Esophagus muscularis mucosa (tissue), 4 donors: ENCODE measurements at regions not wholly inside any gene's neighbourhood (a gene's known extent, or its start where the extent isn't known, plus 50 kb on each side); places are given as distances from the start of the nearest gene placed in this dataset.

Experiments used
- DNase-seq: peaks from one replicate; pipeline ENCODE4 v3.0.0-alpha.2; 2017; ENCODE audit errors: extremely low spot score
- H3K27ac ChIP-seq, 4 donors: fragments of 200-600 bp; sonication (generic); replicated peaks in 1 of 4; 1 replicate in 3 of 4; 2 replicates in 1 of 4; pipeline ENCODE4 v1.5.1; 2016 to 2019; ENCODE audit warnings: mild to moderate bottlenecking in 1 of 4
- H3K27me3 ChIP-seq, 4 donors: fragments of 200-600 bp; sonication (generic); one replicate each; pipeline versions ENCODE4 v1.5.1 to v1.6.0; 2016 to 2019
- H3K36me3 ChIP-seq, 4 donors: fragments of 200-600 bp; sonication (generic); one replicate each; pipeline ENCODE4 v1.5.1; 2016 to 2019
- H3K4me1 ChIP-seq, 4 donors: fragments of 200-600 bp; sonication (generic); one replicate each; pipeline ENCODE4 v1.5.1; 2016 to 2019
- H3K4me3 ChIP-seq, 4 donors: fragments of 200-600 bp; sonication (generic); 1 replicate in 2 of 4; 2 replicates in 2 of 4; pipeline ENCODE4 v1.5.1; 2016 to 2019; ENCODE audit warnings: mild to moderate bottlenecking in 4 of 4, moderate library complexity in 1 of 4
- H3K9me3 ChIP-seq, 4 donors: fragments of 200-600 bp; sonication (generic); 1 replicate in 3 of 4; 2 replicates in 1 of 4; pipeline ENCODE4 v1.5.1; 2016 to 2019
- EP300 ChIP-seq: sonication (generic); formaldehyde crosslinking; IDR thresholded peaks from one replicate; pipeline ENCODE4 v1.6.1; 2017; ENCODE audit warnings: antibody characterized with exemption
- POLR2A ChIP-seq: fragments of 450-650 bp; IDR thresholded peaks from one replicate; pipeline ENCODE4 v1.6.1; 2017; ENCODE audit warnings: antibody characterized with exemption, moderate library complexity, mild to moderate bottlenecking, low read depth
- POLR2AphosphoS5 ChIP-seq, 2 donors: sonication (generic); formaldehyde crosslinking; IDR thresholded peaks; one replicate each; pipeline ENCODE4 v1.6.1; 2017; ENCODE audit warnings: antibody characterized with exemption in 2 of 2
- WGBS: methylation state at CpG from one replicate; pipeline ENCODE4 v1.1.5; 2018; 5-methylcytosine and 5-hydroxymethylcytosine counted together
- intact Hi-C: fragments of 100-400 bp; cut with DNase I; formaldehyde crosslinking; loops from one replicate; pipeline ENCODE4 v1.15.1; 2023
- TF ChIP-seq, protein P1 (sequence below), 3 experiments: fragments of 200-600 bp in 2 of 3; fragments of 450-650 bp in 1 of 3; sonication (generic) in 2 of 3; IDR thresholded peaks; one replicate each; pipeline ENCODE4 v1.5.1; 2017 to 2019; ENCODE audit warnings: antibody characterized with exemption in 3 of 3, mild to moderate bottlenecking in 2 of 3, moderate library complexity in 1 of 3

DNA sequence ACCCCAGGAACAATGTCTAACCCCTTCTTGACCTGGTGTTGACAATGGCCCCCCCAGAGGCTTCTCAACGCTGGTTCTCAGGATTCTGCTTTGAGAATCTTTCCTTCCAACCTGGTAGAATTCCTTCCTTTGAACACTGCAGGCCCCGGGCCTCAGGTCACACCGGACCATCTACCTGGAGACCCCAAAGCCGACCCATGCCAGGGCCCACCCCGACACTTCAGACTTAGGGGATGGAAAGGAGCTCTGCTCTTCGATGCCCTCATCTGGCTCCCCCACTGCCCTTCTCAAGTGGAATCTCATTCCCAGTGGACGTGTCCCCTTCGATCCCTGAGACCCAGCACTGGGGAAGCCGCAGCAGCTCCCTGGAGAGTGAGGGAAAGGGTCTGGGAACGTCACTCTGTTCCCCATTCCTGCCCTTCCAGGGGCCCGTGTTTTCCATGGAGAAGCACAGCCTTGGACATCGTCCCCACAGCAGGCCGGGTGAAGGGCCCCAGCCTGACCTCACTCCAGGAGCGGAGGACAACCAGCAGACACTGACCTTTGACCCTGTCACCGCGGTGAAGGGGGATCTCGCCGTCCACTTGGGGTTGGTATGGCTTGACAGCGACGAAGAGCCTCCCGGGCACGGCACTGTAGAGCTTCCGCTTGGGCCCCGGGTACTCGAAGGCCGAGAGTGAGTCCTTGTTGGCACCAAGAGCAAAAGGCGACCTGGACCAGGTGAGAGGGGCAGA lies 408.3 kb downstream of the CTTN start:
- no peak for TF ChIP-seq POLR2AphosphoS5 (IDR thresholded peaks at IDR 0.05)
- TF ChIP-seq POLR2A: no peak
- no peak for TF ChIP-seq EP300
- TF ChIP-seq, protein P1, sequence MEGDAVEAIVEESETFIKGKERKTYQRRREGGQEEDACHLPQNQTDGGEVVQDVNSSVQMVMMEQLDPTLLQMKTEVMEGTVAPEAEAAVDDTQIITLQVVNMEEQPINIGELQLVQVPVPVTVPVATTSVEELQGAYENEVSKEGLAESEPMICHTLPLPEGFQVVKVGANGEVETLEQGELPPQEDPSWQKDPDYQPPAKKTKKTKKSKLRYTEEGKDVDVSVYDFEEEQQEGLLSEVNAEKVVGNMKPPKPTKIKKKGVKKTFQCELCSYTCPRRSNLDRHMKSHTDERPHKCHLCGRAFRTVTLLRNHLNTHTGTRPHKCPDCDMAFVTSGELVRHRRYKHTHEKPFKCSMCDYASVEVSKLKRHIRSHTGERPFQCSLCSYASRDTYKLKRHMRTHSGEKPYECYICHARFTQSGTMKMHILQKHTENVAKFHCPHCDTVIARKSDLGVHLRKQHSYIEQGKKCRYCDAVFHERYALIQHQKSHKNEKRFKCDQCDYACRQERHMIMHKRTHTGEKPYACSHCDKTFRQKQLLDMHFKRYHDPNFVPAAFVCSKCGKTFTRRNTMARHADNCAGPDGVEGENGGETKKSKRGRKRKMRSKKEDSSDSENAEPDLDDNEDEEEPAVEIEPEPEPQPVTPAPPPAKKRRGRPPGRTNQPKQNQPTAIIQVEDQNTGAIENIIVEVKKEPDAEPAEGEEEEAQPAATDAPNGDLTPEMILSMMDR (IDR thresholded peaks at IDR 0.05): no peak
- Histone ChIP-seq H3K4me3 (no peak overlapping the region), H3K4me1 (no peaks in the 10 kb centered on the region), H3K9me3 (no peaks in the 10 kb centered on the region), H3K27me3 (no peaks in the 10 kb centered on the region), H3K36me3 (peaks cover 0 to 22% (median 4%) of the 10 kb centered on the region in 4 donors), H3K27ac (no peak overlapping the region)
- DNase-seq: no peak
- intact Hi-C loops: no loop called here
- 92% methylated on average over 11 of the region's 27 CpGs for WGBS

DNA sequence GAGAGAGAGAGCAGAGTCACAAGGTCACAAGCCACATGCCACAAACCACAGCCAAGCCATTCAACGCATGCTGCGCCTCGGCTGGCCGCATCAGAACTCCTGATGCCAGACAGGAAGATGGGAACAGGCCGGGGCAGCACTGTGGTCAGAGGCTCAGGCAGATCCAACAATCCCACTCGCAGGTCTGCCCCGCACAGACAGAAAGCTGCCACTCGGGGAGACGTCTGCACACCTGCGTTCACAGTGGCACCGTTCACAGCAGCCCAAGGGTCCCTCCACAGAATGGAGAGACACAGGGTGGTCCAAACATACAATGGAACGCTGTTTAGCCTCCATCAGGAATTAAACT lies 408.8 kb downstream of the CTTN start:
- H3K27me3 ChIP-seq: no peaks in the 10 kb centered on the region
- 89% methylated on average over 11 of the region's 12 CpGs for WGBS

DNA sequence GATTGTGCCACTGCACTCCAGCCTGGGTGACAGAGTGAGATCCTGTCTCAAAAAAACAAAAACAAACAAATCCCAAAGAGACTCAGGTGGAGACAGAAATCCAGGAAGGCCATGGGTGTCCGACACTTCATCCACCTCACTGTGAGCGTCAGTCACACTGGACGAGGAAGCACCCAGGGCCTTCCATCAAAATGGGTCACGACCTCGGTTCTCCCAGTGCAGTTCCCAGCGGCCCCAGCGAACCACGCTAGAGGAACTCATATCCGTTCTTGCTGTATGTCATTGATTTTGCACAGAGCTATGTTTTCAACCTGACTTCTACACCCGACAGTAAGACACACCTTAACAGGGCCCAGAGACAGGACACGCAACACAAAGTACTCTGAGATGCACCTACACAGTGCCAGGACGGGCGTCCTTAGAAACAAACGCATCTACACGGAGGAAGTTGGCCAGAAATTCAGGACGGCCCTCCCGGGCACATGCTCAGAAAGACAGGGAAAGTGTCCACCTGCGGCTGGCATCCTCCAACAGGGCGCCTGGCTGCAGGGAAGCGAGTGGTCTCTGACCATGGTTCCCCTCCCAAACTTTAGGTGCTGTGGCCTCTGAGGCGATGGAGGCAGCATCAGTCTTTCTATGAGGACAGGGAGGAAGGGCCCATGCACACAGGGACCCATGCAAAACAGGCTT lies 410.5 kb downstream of the CTTN start:
- Histone ChIP-seq H3K27ac (no peak overlapping the region), H3K4me3 (no peak overlapping the region), H3K9me3 (no peaks in the 10 kb centered on the region), H3K4me1 (no peaks in the 10 kb centered on the region), H3K27me3 (no peaks in the 10 kb centered on the region), H3K36me3 (peaks cover 0 to 29% (median 2%) of the 10 kb centered on the region in 4 donors)
- DNase-seq: no peak
- intact Hi-C loops: no loop called here
- no peak for TF ChIP-seq POLR2A
- TF ChIP-seq, protein P1 (IDR thresholded peaks at IDR 0.05): no peak
- TF ChIP-seq POLR2AphosphoS5 (IDR thresholded peaks at IDR 0.05): no peak
- no peak for TF ChIP-seq EP300
- 93% methylated on average over 14 of the region's 21 CpGs for WGBS

More for the DNA sequence above, 408.8 kb downstream of the CTTN start:
- intact Hi-C loops: no loop called here
- Histone ChIP-seq H3K27ac (no peak overlapping the region), H3K36me3 (peaks cover 0 to 22% (median 4%) of the 10 kb centered on the region in 4 donors), H3K4me1 (no peaks in the 10 kb centered on the region), H3K4me3 (no peak overlapping the region), H3K9me3 (no peaks in the 10 kb centered on the region)
- no peak for DNase-seq
- TF ChIP-seq EP300: no peak
- TF ChIP-seq, protein P1 (IDR thresholded peaks at IDR 0.05): no peak
- TF ChIP-seq POLR2AphosphoS5 (IDR thresholded peaks at IDR 0.05): no peak
- TF ChIP-seq POLR2A: no peak

DNA sequence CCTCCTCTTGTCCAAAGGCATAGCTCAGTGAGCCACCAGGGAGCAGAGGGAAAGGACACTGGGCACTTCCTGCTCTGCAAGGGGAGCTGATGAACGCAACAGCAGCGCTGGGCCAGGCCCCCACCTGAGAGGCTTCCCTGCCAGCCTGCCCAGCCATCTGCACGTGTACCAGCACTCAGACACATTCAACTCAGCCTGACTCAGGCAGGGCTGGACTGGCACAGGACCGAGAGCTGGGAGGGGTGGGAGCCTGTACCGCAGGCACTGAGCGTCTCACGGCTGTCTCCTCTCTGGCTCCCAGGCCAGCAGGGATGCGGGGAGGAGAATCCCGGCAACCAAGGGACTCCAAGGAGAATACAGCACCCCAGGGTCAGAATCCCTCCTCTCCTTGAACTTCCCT lies 411.8 kb downstream of the CTTN start:
- TF ChIP-seq POLR2AphosphoS5 (IDR thresholded peaks at IDR 0.05) (no peak), EP300 (no peak), POLR2A (no peak)
- TF ChIP-seq, protein P1 (IDR thresholded peaks at IDR 0.05): no peak
- no peak overlapping the region for H3K27ac ChIP-seq
- WGBS: 71% methylated on average over 9 of the region's 9 CpGs
- H3K27me3 ChIP-seq: no peaks in the 10 kb centered on the region
- intact Hi-C loops: loop anchor here (5.0 kb wide), 1 partner anchor 272 kb away; no protein-coding TSS in a partner anchor
- H3K4me1 ChIP-seq: no peaks in the 10 kb centered on the region
- H3K36me3 ChIP-seq: peaks cover 0 to 23% (median 2%) of the 10 kb centered on the region in 4 donors
- H3K9me3 ChIP-seq: no peaks in the 10 kb centered on the region
- no peak overlapping the region for H3K4me3 ChIP-seq
- no peak for DNase-seq
